Smooth muscle cell (in vitro differentiated cells): ENCODE measurements at regions not wholly inside any gene's neighbourhood (a gene's known extent, or its start where the extent isn't known, plus 50 kb on each side); places are given as distances from the start of the nearest gene placed in this dataset.

Source experiments
- DNase-seq: peaks from one replicate; lab custom pipeline; 2025; ENCODE audit not compliant: unreplicated experiment; lab: John Stamatoyannopoulos, UW
- H2AFZ ChIP-seq: fragments of 200-600 bp; sonication (generic); 2 replicates; pipeline ENCODE4 v1.6.0; 2016; ENCODE audit warnings: antibody characterized with exemption, low read depth, mild to moderate bottlenecking
- H3F3A ChIP-seq: fragments of 200-600 bp; sonication (generic); 2 replicates; pipeline ENCODE4 v1.6.0; 2017; ENCODE audit warnings: antibody characterized with exemption, low read depth
- H3K27ac ChIP-seq: fragments of 200-600 bp; sonication (generic); 2 replicates; pipeline ENCODE4 v1.5.1; 2016; ENCODE audit warnings: low read depth, mild to moderate bottlenecking
- H3K27me3 ChIP-seq: fragments of 200-600 bp; sonication (generic); 2 replicates; pipeline ENCODE4 v1.6.1; 2016; ENCODE audit warnings: low read depth, mild to moderate bottlenecking
- H3K36me3 ChIP-seq: fragments of 200-600 bp; sonication (generic); 2 replicates; pipeline ENCODE4 v1.5.1; 2016; ENCODE audit warnings: low read depth
- H3K4me1 ChIP-seq: fragments of 200-600 bp; sonication (generic); 2 replicates; pipeline ENCODE4 v1.5.1; 2016; ENCODE audit warnings: low read depth
- H3K4me2 ChIP-seq: fragments of 200-600 bp; sonication (generic); 2 replicates; pipeline ENCODE4 v1.6.0; 2016; ENCODE audit warnings: mild to moderate bottlenecking
- H3K4me3 ChIP-seq: fragments of 200-600 bp; sonication (generic); 2 replicates; pipeline ENCODE4 v1.5.1; 2016; ENCODE audit warnings: mild to moderate bottlenecking
- H3K79me2 ChIP-seq: fragments of 200-600 bp; sonication (generic); 2 replicates; pipeline ENCODE4 v1.6.0; 2016; ENCODE audit warnings: low read depth, mild to moderate bottlenecking
- H3K9ac ChIP-seq: fragments of 200-600 bp; sonication (generic); 2 replicates; pipeline ENCODE4 v1.6.0; 2016; ENCODE audit warnings: low read depth
- H3K9me3 ChIP-seq: fragments of 200-600 bp; sonication (generic); replicated peaks from 2 replicates; pipeline ENCODE4 v1.5.1; 2016; ENCODE audit warnings: low read depth
- H4K20me1 ChIP-seq: fragments of 200-600 bp; sonication (generic); 2 replicates; pipeline ENCODE4 v1.6.0; 2016; ENCODE audit warnings: low read depth
- CTCF ChIP-seq: fragments of 200-600 bp; sonication (generic); IDR thresholded peaks from 2 replicates; pipeline ENCODE4 v1.5.1; 2017; ENCODE audit warnings: borderline replicate concordance, mild to moderate bottlenecking, antibody characterized with exemption; ENCODE audit not compliant: insufficient read depth, poor library complexity, severe bottlenecking
- WGBS: methylation state at CpG from one replicate; pipeline ENCODE4 v1.1.7; 2016; ENCODE audit warnings: low lambda C conversion rate; 5-methylcytosine and 5-hydroxymethylcytosine counted together

GRCh38 chr6:21462519-21462852, 131.1 kb upstream of the SOX4 start:
- H3K9ac ChIP-seq: no peak overlapping the region
- no peak overlapping the region for H2AFZ ChIP-seq
- H3K79me2 ChIP-seq: no peaks in the 10 kb centered on the region
- no peaks in the 10 kb centered on the region for H3K36me3 ChIP-seq
- WGBS: 94% methylated on average over 2 of the region's 2 CpGs
- H3K27ac ChIP-seq: no peak overlapping the region
- DNase-seq: no peak
- no peak for TF ChIP-seq CTCF
- no peaks in the 10 kb centered on the region for H3K27me3 ChIP-seq
- H3K4me2 ChIP-seq: no peak overlapping the region
- H3K4me1 ChIP-seq: peaks cover 6% of the 10 kb centered on the region
- H3K4me3 ChIP-seq: no peak overlapping the region
- H3K9me3 ChIP-seq: no peaks in the 10 kb centered on the region
- no peaks in the 10 kb centered on the region for H3F3A ChIP-seq
- no peaks in the 10 kb centered on the region for H4K20me1 ChIP-seq

GRCh38 chr6:21467091-21467490, 126.5 kb upstream of the SOX4 start:
- Histone ChIP-seq H3K36me3 (no peaks in the 10 kb centered on the region), H3K79me2 (no peaks in the 10 kb centered on the region), H3K9me3 (peaks cover 3% of the 10 kb centered on the region), H3K9ac (no peak overlapping the region), H3F3A (no peaks in the 10 kb centered on the region), H3K4me1 (no peaks in the 10 kb centered on the region), H3K27ac (no peak overlapping the region), H2AFZ (no peak overlapping the region), H3K27me3 (no peaks in the 10 kb centered on the region), H4K20me1 (no peaks in the 10 kb centered on the region), H3K4me2 (no peak overlapping the region), H3K4me3 (no peak overlapping the region)
- no peak for DNase-seq
- no peak for TF ChIP-seq CTCF
- WGBS: 96% methylated on average over 8 of the region's 8 CpGs

- no peak for TF ChIP-seq CTCF
- H3K4me3 ChIP-seq: no peak overlapping the region
- H3K9me3 ChIP-seq: peaks cover 3% of the 10 kb centered on the region
- H3K27ac ChIP-seq: no peak overlapping the region
- no peaks in the 10 kb centered on the region for H3F3A ChIP-seq
- no peak for DNase-seq
- 24% methylated on average over 1 of the region's 1 CpG for WGBS
- H4K20me1 ChIP-seq: no peaks in the 10 kb centered on the region
- H3K9ac ChIP-seq: no peak overlapping the region
- no peaks in the 10 kb centered on the region for H3K36me3 ChIP-seq
- H3K79me2 ChIP-seq: no peaks in the 10 kb centered on the region
- no peaks in the 10 kb centered on the region for H3K4me1 ChIP-seq
- H3K4me2 ChIP-seq: no peak overlapping the region
- H2AFZ ChIP-seq: no peak overlapping the region
- no peaks in the 10 kb centered on the region for H3K27me3 ChIP-seq
These were observed 125.1 kb upstream of the SOX4 start for GRCh38 chr6:21468461-21468860.

GRCh38 chr6:21469213-21469612, 124.3 kb upstream of the SOX4 start:
- no peaks in the 10 kb centered on the region for H3K79me2 ChIP-seq
- TF ChIP-seq CTCF: no peak
- 88% methylated on average over 3 of the region's 3 CpGs for WGBS

More at GRCh38 chr6:21469213-21469612, 124.3 kb upstream of the SOX4 start:
- Histone ChIP-seq H3K9me3 (peaks cover 3% of the 10 kb centered on the region), H3K4me2 (no peak overlapping the region), H3K4me3 (no peak overlapping the region), H4K20me1 (no peaks in the 10 kb centered on the region), H3K27me3 (no peaks in the 10 kb centered on the region), H3K27ac (no peak overlapping the region), H2AFZ (no peak overlapping the region), H3K36me3 (no peaks in the 10 kb centered on the region), H3F3A (no peaks in the 10 kb centered on the region), H3K9ac (no peak overlapping the region), H3K4me1 (no peaks in the 10 kb centered on the region)
- DNase-seq: no peak
